Vagina (tissue), 2 donors: ENCODE measurements at regions not wholly inside any gene's neighbourhood (a gene's known extent, or its start where the extent isn't known, plus 50 kb on each side); places are given as distances from the start of the nearest gene placed in this dataset.

Source experiments
- DNase-seq, 2 donors: peaks; one replicate each; pipeline ENCODE4 v3.0.0-alpha.2; 2017; ENCODE audit errors: extremely low spot score in 2 of 2
- H3K27ac ChIP-seq: fragments of 200-600 bp; sonication (generic); one replicate; pipeline ENCODE4 v1.5.1; 2019
- H3K27me3 ChIP-seq: fragments of 200-600 bp; sonication (generic); one replicate; pipeline ENCODE4 v1.5.1; 2019
- H3K36me3 ChIP-seq, 2 donors: fragments of 200-600 bp; sonication (generic); one replicate each; pipeline ENCODE4 v1.5.1; 2017 to 2019
- H3K4me1 ChIP-seq: fragments of 200-600 bp; sonication (generic); one replicate; pipeline ENCODE4 v1.5.1; 2019
- H3K4me3 ChIP-seq, 2 donors: fragments of 200-600 bp; sonication (generic); 1 replicate in 1 of 2; 2 replicates in 1 of 2; pipeline ENCODE4 v1.5.1; 2016 to 2019
- H3K9me3 ChIP-seq: fragments of 200-600 bp; sonication (generic); one replicate; pipeline ENCODE4 v1.5.1; 2019
- POLR2A ChIP-seq, 2 donors: fragments of 450-650 bp; IDR thresholded peaks; one replicate each; pipeline ENCODE4 v1.6.1; 2017; ENCODE audit warnings: antibody characterized with exemption in 2 of 2, mild to moderate bottlenecking in 2 of 2, moderate library complexity in 2 of 2
- POLR2AphosphoS5 ChIP-seq, 2 donors: sonication (generic); formaldehyde crosslinking; IDR thresholded peaks; one replicate each; pipeline ENCODE4 v1.9.0; 2017; ENCODE audit warnings: antibody characterized with exemption in 2 of 2, mild to moderate bottlenecking in 2 of 2, low read depth in 1 of 2; ENCODE audit not compliant: insufficient read depth in 1 of 2
- intact Hi-C: fragments of 100-400 bp; cut with DNase I; formaldehyde crosslinking; loops from one replicate; pipeline ENCODE4 v1.15.1; 2023
- TF ChIP-seq, protein P1 (sequence below), 3 experiments: fragments of 450-650 bp in 2 of 3; fragments of 200-600 bp in 1 of 3; sonication (generic) in 1 of 3; IDR thresholded peaks; one replicate each; pipeline ENCODE4 v1.5.1; 2017 to 2019; ENCODE audit warnings: antibody characterized with exemption in 3 of 3, mild to moderate bottlenecking in 2 of 3, moderate library complexity in 2 of 3

DNA sequence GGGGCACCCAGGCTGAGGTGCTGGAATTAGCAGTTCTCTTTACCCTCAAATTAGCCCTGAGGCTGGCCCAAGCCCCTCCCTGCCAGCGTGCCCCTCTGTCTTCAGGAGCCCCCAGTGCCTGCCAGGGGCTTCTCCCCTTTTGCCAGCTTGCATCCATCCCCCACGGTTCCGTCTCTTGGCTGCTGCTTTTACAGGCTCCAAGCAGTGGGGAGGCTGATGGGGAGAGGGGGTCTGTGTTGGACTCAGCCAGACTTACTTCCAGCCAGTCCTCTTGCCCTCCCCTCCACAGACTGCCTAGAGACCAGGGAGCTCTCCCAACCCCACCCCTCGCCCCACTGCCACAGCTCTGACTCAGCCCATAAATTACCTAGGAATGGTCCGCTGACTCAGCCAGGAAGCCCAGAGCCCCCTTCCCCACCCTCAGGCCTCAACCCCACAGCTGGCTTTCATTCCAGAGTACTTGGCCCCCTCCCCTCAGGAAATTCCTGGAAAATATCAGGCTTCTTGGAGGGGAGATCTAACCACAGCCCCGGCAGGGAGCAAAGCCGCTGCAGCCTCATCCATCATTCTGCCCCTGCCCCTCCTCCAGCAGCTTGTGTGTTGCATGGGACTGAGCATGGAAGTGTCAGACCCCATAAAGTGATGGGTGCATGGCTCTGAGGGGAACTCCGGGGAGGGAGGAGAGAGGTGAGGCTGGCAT, 184.6 kb downstream of the ZFP36L2 start:
- TF ChIP-seq, protein P1, sequence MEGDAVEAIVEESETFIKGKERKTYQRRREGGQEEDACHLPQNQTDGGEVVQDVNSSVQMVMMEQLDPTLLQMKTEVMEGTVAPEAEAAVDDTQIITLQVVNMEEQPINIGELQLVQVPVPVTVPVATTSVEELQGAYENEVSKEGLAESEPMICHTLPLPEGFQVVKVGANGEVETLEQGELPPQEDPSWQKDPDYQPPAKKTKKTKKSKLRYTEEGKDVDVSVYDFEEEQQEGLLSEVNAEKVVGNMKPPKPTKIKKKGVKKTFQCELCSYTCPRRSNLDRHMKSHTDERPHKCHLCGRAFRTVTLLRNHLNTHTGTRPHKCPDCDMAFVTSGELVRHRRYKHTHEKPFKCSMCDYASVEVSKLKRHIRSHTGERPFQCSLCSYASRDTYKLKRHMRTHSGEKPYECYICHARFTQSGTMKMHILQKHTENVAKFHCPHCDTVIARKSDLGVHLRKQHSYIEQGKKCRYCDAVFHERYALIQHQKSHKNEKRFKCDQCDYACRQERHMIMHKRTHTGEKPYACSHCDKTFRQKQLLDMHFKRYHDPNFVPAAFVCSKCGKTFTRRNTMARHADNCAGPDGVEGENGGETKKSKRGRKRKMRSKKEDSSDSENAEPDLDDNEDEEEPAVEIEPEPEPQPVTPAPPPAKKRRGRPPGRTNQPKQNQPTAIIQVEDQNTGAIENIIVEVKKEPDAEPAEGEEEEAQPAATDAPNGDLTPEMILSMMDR (IDR thresholded peaks at IDR 0.05), result no peak
- peak in 1 of 2 donors; percentile 59 for TF ChIP-seq POLR2AphosphoS5 (IDR thresholded peaks at IDR 0.05; ENCODE audit: insufficient read depth in 1 of 2, low read depth in 1 of 2)
- no peak for DNase-seq
- Histone ChIP-seq H3K9me3 (no peaks in the 10 kb centered on the region), H3K27ac (peak overlapping the region; percentile 82), H3K4me1 (peaks cover 67% of the 10 kb centered on the region), H3K4me3 (no peak overlapping the region), H3K36me3 (no peaks in the 10 kb centered on the region), H3K27me3 (no peaks in the 10 kb centered on the region)
- intact Hi-C loops, result no loop called here

DNA sequence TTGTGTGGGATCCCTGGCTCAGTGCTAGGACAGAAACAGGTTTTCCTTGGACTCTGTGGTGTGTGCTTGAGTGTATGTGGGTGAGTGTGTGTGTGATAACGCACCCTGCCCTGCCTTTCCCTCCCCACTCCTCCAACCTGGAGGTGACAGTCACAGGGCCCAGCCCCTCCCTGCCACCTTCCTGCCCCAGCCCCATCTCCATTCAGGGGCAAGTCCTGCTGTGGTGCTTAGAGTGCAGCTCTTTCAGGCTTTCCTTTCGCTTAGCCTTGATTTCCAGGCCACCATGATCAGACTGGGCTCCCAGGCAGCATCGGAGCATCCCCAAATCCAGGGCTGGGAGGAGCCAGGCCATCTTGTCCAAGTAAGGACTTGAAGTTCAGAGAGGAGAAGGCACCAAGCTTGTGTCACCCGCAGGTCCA, 185.2 kb downstream of the ZFP36L2 start:
- intact Hi-C loops, result no loop called here
- Histone ChIP-seq H3K27me3 (no peaks in the 10 kb centered on the region), H3K4me3 (no peak overlapping the region), H3K9me3 (no peaks in the 10 kb centered on the region), H3K4me1 (peaks cover 61% of the 10 kb centered on the region), H3K27ac (peak overlapping the region; percentile 82), H3K36me3 (no peaks in the 10 kb centered on the region)
- DNase-seq, result no peak
- TF ChIP-seq POLR2A (IDR thresholded peaks at IDR 0.05) (no peak), POLR2AphosphoS5 (IDR thresholded peaks at IDR 0.05; ENCODE audit: insufficient read depth in 1 of 2, low read depth in 1 of 2) (no peak)
- TF ChIP-seq, protein P1 (IDR thresholded peaks at IDR 0.05), result no peak

DNA sequence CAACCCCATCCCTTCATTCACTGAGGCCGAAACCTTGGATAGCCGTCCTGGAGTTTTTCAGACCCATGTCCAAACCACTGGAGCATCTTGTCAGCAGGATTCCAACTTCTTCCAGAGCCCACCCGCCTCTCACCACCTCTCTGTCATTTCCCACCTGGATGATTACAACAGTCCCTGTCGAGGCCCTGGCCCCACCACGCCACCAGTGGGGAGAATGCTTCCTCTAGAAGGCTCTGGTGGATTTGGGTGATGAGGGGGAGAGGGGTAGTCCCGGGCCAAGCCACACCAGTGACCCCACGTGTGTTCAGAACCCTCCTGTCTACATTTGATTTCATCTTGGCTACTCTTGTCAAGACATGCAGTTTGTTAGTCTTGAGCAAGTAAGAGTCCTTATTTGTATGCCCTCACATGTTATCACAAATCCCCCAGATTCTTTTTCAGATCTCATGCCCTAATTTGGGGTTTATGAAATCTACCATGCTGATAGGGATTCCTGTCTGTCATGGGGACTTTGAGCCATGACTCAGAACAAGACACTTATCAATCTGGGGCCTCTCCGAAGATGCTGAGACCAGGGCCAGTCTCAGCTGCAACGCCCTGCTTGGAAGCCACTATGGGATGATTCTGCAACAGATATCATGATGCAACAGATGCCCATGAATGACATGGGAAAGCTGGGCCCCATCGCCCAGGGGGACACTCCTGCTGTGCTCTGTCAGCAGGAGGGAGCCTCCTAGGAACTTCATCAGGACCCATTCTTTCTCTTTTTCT, 186.1 kb downstream of the ZFP36L2 start:
- Histone ChIP-seq H3K4me3 (no peak overlapping the region), H3K9me3 (no peaks in the 10 kb centered on the region), H3K4me1 (peaks cover 56% of the 10 kb centered on the region), H3K27me3 (no peaks in the 10 kb centered on the region), H3K27ac (peak overlapping the region; percentile 36), H3K36me3 (no peaks in the 10 kb centered on the region)
- TF ChIP-seq, protein P1 (IDR thresholded peaks at IDR 0.05), result no peak
- TF ChIP-seq POLR2A (IDR thresholded peaks at IDR 0.05) (no peak), POLR2AphosphoS5 (IDR thresholded peaks at IDR 0.05; ENCODE audit: insufficient read depth in 1 of 2, low read depth in 1 of 2) (no peak)
- intact Hi-C loops, result no loop called here
- no peak for DNase-seq

DNA sequence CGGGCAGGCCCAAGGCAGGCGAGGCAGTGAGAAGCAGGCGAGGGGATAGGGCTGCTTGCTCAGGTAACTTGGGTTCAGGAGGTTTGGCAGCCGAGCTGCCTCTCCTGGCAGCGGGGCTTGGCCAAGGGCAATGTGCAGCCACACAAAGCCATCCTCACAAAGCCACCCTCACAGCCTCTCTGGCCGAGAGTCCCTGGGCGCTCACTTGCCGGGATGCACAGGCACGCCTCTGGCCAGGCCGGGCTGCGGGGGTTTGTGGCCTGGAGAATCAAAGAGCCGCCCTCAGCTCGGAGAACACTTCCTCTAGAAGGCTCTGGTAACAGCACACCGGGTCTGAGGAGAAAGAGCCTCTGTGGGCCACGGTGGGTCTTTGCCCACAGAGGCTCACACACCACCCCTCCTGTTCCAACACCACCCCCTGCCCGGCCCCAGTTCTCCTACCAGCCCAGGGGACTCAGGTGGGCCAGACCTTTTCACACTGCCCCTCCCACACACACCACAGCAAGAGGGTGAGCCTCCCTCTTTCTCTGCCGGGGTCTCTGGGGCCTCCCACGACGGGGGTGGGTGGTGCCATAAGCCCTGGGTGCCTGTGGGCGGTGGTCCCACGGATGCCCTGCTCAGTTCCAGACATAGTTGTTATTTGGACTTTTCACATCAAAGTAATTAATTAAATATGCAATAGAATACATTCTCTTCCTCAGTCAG, 186.9 kb downstream of the ZFP36L2 start:
- no peaks in the 10 kb centered on the region for H3K27me3 ChIP-seq
- no peak overlapping the region for H3K4me3 ChIP-seq
- peaks cover 56% of the 10 kb centered on the region for H3K4me1 ChIP-seq
- intact Hi-C loops, result loop anchor here (10.0 kb wide), 1 partner anchor 45 kb away; no protein-coding TSS in a partner anchor
- H3K36me3 ChIP-seq, result no peaks in the 10 kb centered on the region
- no peak for DNase-seq
- H3K27ac ChIP-seq, result peak overlapping the region; percentile 36
- no peaks in the 10 kb centered on the region for H3K9me3 ChIP-seq
- TF ChIP-seq POLR2AphosphoS5 (IDR thresholded peaks at IDR 0.05; ENCODE audit: insufficient read depth in 1 of 2, low read depth in 1 of 2), result no peak
- TF ChIP-seq, protein P1 (IDR thresholded peaks at IDR 0.05), result no peak
- no peak for TF ChIP-seq POLR2A (IDR thresholded peaks at IDR 0.05)
